Spleen (tissue), 11 donors: ENCODE measurements at regions not wholly inside any gene's neighbourhood (a gene's known extent, or its start where the extent isn't known, plus 50 kb on each side); places are given as distances from the start of the nearest gene placed in this dataset.

ENCODE experiments used
- DNase-seq: peaks from one replicate; pipeline ENCODE4 v3.0.0-alpha.2; 2020
- H3K27ac ChIP-seq, 8 donors: fragments of 200-600 bp; sonication (generic) in 7 of 8; 1 replicate in 4 of 8; 2 replicates in 4 of 8; pipeline versions ENCODE4 v1.5.0 to v1.8.0; 2016 to 2021; ENCODE audit warnings: inconsistent platforms in 4 of 8, mild to moderate bottlenecking in 4 of 8, moderate library complexity in 1 of 8
- H3K27me3 ChIP-seq, 7 donors: fragments of 200-600 bp; sonication (generic) in 6 of 7; replicated peaks in 1 of 7; 1 replicate in 4 of 7; 2 replicates in 3 of 7; pipeline versions ENCODE4 v1.5.0 to v1.8.0; 2016 to 2021; ENCODE audit warnings: inconsistent platforms in 3 of 7, mild to moderate bottlenecking in 1 of 7
- H3K36me3 ChIP-seq, 6 donors: fragments of 200-600 bp; sonication (generic) in 5 of 6; 1 replicate in 4 of 6; 2 replicates in 2 of 6; pipeline versions ENCODE4 v1.5.0 to v1.8.0; 2016 to 2021; ENCODE audit warnings: inconsistent platforms in 2 of 6
- H3K4me1 ChIP-seq, 6 donors: fragments of 200-600 bp; sonication (generic) in 5 of 6; 1 replicate in 3 of 6; 2 replicates in 3 of 6; pipeline versions ENCODE4 v1.5.0 to v1.8.0; 2016 to 2021; ENCODE audit warnings: inconsistent platforms in 3 of 6
- H3K4me3 ChIP-seq, 8 donors: fragments of 200-600 bp; sonication (generic) in 7 of 8; 1 replicate in 4 of 8; 2 replicates in 4 of 8; pipeline versions ENCODE4 v1.5.0 to v1.8.0; 2016 to 2021; ENCODE audit warnings: inconsistent platforms in 4 of 8, mild to moderate bottlenecking in 4 of 8, moderate library complexity in 2 of 8
- H3K9me3 ChIP-seq, 8 donors: fragments of 200-600 bp; sonication (generic) in 7 of 8; 1 replicate in 4 of 8; 2 replicates in 4 of 8; pipeline versions ENCODE4 v1.5.0 to v1.8.0; 2016 to 2021; ENCODE audit warnings: inconsistent platforms in 4 of 8
- POLR2A ChIP-seq, 3 donors: fragments of 450-650 bp; IDR thresholded peaks; one replicate each; pipeline ENCODE4 v1.5.1; 2017; ENCODE audit warnings: antibody characterized with exemption in 3 of 3, mild to moderate bottlenecking in 1 of 3
- POLR2AphosphoS5 ChIP-seq, 3 donors: sonication (generic); formaldehyde crosslinking; IDR thresholded peaks; one replicate each; pipeline ENCODE4 v1.5.1; 2017; ENCODE audit warnings: antibody characterized with exemption in 3 of 3
- WGBS, 5 donors: extraction: QIAGEN DNeasy Blood & Tissue Kit in 3 of 5; methylation state at CpG; one replicate each; pipeline versions ENCODE4 v1.1.5 to v1.1.7; 2013 to 2018; 5-methylcytosine and 5-hydroxymethylcytosine counted together
- intact Hi-C: fragments of 100-400 bp; cut with DNase I; formaldehyde crosslinking; loops from one replicate; pipeline ENCODE4 v1.15.0; 2023; ENCODE audit warnings: low total_unique reads
- TF ChIP-seq, protein P1 (sequence below), 11 experiments: fragments of 200-600 bp in 7 of 11; fragments of 450-650 bp in 4 of 11; sonication (generic) in 4 of 11; IDR thresholded peaks in 8 of 11; conservative IDR thresholded peaks in 3 of 11; 1 replicate in 7 of 11; 2 replicates in 4 of 11; pipeline versions ENCODE4 v1.4.0 to v1.8.0; 2016 to 2021; ENCODE audit warnings: antibody characterized with exemption in 11 of 11, inconsistent platforms in 4 of 11, mild to moderate bottlenecking in 1 of 11
- donor health status: healthy with polysubstance abuse.
- donor health status: DM: no; HTN: no; CAD: no; lungs with moderate emphysema.
- donor health status: DM: no; HTN: no; CAD: no.
- donor health status: Bipolar disorder and iron deficiency.
- donor health status: healthy.
- donor health status: DM: no; HTN: no; CAD: no.
- donor health status: DM: yes; HTN: yes; CAD: no.

DNA sequence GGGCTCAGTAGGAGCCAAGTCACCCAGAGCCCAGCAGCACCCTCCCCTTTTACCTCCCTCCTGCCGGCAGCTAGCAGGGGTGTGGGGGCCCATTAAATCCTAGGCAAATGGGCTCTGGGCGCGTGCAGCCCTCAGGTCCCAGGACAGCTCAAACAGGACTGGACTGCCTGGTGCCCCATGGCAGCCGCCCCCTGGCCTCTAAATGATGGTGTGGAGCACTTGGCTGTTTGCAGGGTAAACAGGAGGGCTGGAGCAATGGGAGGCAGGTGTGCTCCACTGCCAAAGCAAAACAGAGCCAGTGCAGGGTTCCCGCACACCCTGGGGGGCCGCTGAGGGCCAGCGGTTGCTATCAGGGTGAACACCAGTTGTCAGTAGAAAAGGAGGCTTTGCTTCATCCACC lies 55.9 kb upstream of the C5orf58 start:
- TF ChIP-seq POLR2A (IDR thresholded peaks at IDR 0.05) (no peak), POLR2AphosphoS5 (IDR thresholded peaks at IDR 0.05) (no peak)
- TF ChIP-seq, protein P1, sequence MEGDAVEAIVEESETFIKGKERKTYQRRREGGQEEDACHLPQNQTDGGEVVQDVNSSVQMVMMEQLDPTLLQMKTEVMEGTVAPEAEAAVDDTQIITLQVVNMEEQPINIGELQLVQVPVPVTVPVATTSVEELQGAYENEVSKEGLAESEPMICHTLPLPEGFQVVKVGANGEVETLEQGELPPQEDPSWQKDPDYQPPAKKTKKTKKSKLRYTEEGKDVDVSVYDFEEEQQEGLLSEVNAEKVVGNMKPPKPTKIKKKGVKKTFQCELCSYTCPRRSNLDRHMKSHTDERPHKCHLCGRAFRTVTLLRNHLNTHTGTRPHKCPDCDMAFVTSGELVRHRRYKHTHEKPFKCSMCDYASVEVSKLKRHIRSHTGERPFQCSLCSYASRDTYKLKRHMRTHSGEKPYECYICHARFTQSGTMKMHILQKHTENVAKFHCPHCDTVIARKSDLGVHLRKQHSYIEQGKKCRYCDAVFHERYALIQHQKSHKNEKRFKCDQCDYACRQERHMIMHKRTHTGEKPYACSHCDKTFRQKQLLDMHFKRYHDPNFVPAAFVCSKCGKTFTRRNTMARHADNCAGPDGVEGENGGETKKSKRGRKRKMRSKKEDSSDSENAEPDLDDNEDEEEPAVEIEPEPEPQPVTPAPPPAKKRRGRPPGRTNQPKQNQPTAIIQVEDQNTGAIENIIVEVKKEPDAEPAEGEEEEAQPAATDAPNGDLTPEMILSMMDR (IDR thresholded peaks at IDR 0.05 in 8 of 11, conservative IDR thresholded peaks at IDR 0.05 in 3 of 11) = no peak
- Histone ChIP-seq H3K36me3 (no peaks in the 10 kb centered on the region), H3K27me3 (no peaks in the 10 kb centered on the region), H3K9me3 (no peaks in the 10 kb centered on the region), H3K4me1 (no peaks in the 10 kb centered on the region), H3K27ac (no peak overlapping the region), H3K4me3 (no peak overlapping the region)
- intact Hi-C loops = no loop called here
- no peak for DNase-seq
- 86 to 99% (median 94%) methylated on average over 6 to 7 of the region's 7 CpGs for WGBS, 5 donors

DNA sequence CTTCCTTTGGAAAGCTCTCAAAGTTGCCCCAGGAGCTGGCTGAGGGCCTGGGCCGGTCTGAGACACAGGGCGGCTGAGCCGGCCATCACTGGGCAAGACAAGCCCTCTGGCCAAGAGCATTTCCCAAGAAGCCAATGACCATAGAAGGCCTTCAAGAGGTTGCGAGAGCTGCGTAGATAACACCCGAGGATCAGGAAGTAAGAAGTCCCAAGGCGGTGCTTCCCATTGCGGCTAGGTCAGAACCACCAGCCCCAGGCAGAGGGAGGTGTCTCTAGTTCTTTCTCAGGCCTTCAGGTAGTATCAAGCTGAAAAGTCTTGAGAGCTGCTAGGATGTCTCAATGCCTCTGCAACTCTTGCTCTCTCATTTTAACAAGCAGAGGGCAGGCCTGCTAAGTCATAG lies 54.0 kb upstream of the C5orf58 start:
- no peak for DNase-seq
- Histone ChIP-seq H3K27ac (no peak overlapping the region), H3K4me3 (no peak overlapping the region), H3K27me3 (peaks cover 0 to 5% (median 0%) of the 10 kb centered on the region in 7 donors), H3K36me3 (no peaks in the 10 kb centered on the region), H3K4me1 (no peaks in the 10 kb centered on the region), H3K9me3 (no peaks in the 10 kb centered on the region)
- WGBS, 5 donors = 71 to 93% (median 79%) methylated on average over 4 to 8 of the region's 8 CpGs
- TF ChIP-seq, protein P1 (IDR thresholded peaks at IDR 0.05 in 8 of 11, conservative IDR thresholded peaks at IDR 0.05 in 3 of 11) = no peak
- TF ChIP-seq POLR2A (IDR thresholded peaks at IDR 0.05) = no peak
- no peak for TF ChIP-seq POLR2AphosphoS5 (IDR thresholded peaks at IDR 0.05)
- intact Hi-C loops = no loop called here

DNA sequence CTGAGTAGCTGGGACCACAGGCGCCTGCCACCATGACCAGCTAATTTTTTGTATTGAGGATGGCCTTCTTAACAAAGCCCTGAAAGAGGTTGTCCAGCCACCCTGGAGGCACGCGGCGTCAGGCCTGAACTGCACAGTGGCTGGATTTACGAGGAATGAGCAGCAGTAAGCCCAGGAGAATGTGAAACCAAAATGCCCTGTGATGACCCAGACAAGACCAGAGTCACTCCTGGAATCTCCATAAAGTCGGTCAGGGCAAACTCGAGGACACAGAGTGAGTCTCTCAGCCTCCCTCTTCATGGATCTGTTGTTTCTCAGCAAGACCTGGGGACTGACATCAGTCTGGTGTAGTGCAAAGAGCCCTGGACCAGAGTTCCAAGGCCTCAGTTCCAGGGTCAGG lies 53.2 kb upstream of the C5orf58 start:
- Histone ChIP-seq H3K4me3 (no peak overlapping the region), H3K9me3 (no peaks in the 10 kb centered on the region), H3K27me3 (peaks cover 0 to 11% (median 0%) of the 10 kb centered on the region in 7 donors), H3K4me1 (peaks cover 0 to 3% (median 0%) of the 10 kb centered on the region in 6 donors), H3K27ac (no peak overlapping the region), H3K36me3 (no peaks in the 10 kb centered on the region)
- intact Hi-C loops = no loop called here
- TF ChIP-seq POLR2A (IDR thresholded peaks at IDR 0.05) = no peak
- TF ChIP-seq, protein P1 (IDR thresholded peaks at IDR 0.05 in 8 of 11, conservative IDR thresholded peaks at IDR 0.05 in 3 of 11) = no peak
- no peak for DNase-seq
- WGBS, 5 donors = 77 to 96% (median 91%) methylated on average over 7 of the region's 7 CpGs

DNA sequence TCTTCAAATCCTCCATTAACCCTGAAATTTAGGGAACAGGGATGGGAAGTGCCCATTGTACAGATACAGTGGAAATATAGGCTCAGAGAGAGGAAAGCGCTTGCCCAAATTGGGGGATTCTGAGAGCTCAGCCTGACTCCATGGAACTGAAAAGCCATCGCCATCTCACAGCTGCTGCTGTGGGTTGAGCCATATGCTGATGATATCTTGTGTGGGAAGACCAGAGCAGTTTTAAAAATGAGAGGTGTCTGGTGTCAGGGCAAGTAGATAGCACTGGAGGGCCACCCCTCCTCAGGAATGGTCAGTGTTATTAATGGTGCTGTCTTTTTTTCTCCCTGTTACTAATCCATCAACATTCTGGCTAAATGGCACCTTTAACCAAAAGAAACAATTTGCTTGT lies 50.9 kb upstream of the C5orf58 start:
- 94 to 100% (median 96%) methylated on average over 2 of the region's 2 CpGs for WGBS, 5 donors
- intact Hi-C loops = loop anchor here (2.0 kb wide), 1 partner anchor 81 kb away; no protein-coding TSS in a partner anchor
- Histone ChIP-seq H3K9me3 (no peaks in the 10 kb centered on the region), H3K27ac (no peak overlapping the region), H3K27me3 (peaks cover 0 to 11% (median 0%) of the 10 kb centered on the region in 7 donors), H3K4me3 (no peak overlapping the region), H3K36me3 (no peaks in the 10 kb centered on the region), H3K4me1 (peaks cover 0 to 3% (median 0%) of the 10 kb centered on the region in 6 donors)
- TF ChIP-seq POLR2AphosphoS5 (IDR thresholded peaks at IDR 0.05) (no peak), POLR2A (IDR thresholded peaks at IDR 0.05) (no peak)
- TF ChIP-seq, protein P1 (IDR thresholded peaks at IDR 0.05 in 8 of 11, conservative IDR thresholded peaks at IDR 0.05 in 3 of 11) = no peak
- no peak for DNase-seq
